Gastroesophageal sphincter (tissue), 4 donors: ENCODE measurements at regions not wholly inside any gene's neighbourhood (a gene's known extent, or its start where the extent isn't known, plus 50 kb on each side); places are given as distances from the start of the nearest gene placed in this dataset.

ENCODE experiments used
- ATAC-seq: fragments of 150-250 bp; one replicate; pipeline ENCODE4 v1.9.1; 2016; ENCODE audit warnings: mild to moderate bottlenecking, moderate library complexity
- H3K27ac ChIP-seq, 4 donors: fragments of 200-600 bp; sonication (generic) in 3 of 4; 1 replicate in 3 of 4; 2 replicates in 1 of 4; pipeline ENCODE4 v1.5.1; 2016 to 2019
- H3K27me3 ChIP-seq: fragments of 200-600 bp; sonication (generic); one replicate; pipeline ENCODE4 v1.5.1; 2019
- H3K36me3 ChIP-seq, 2 donors: fragments of 200-600 bp; sonication (generic); one replicate each; pipeline ENCODE4 v1.5.1; 2019; ENCODE audit warnings: control low read depth in 1 of 2
- H3K4me1 ChIP-seq, 3 donors: fragments of 200-600 bp; sonication (generic); 1 replicate in 2 of 3; 2 replicates in 1 of 3; pipeline ENCODE4 v1.5.1; 2016 to 2019; ENCODE audit warnings: control low read depth in 2 of 3
- H3K4me3 ChIP-seq, 2 donors: fragments of 200-600 bp; sonication (generic); one replicate each; pipeline ENCODE4 v1.5.1; 2019; ENCODE audit warnings: mild to moderate bottlenecking in 1 of 2, moderate library complexity in 1 of 2
- H3K9me3 ChIP-seq, 3 donors: fragments of 200-600 bp; sonication (generic); one replicate each; pipeline ENCODE4 v1.5.1; 2017 to 2019; ENCODE audit warnings: control low read depth in 2 of 3
- EP300 ChIP-seq: sonication (generic); formaldehyde crosslinking; IDR thresholded peaks from one replicate; pipeline ENCODE4 v1.6.1; 2017; ENCODE audit warnings: antibody characterized with exemption, mild to moderate bottlenecking
- POLR2A ChIP-seq, 2 donors: fragments of 450-650 bp; IDR thresholded peaks; one replicate each; pipeline ENCODE4 v1.6.1; 2017; ENCODE audit warnings: antibody characterized with exemption in 2 of 2, mild to moderate bottlenecking in 2 of 2, moderate library complexity in 1 of 2
- POLR2AphosphoS5 ChIP-seq: sonication (generic); formaldehyde crosslinking; IDR thresholded peaks from one replicate; pipeline ENCODE4 v1.6.1; 2017; ENCODE audit warnings: antibody characterized with exemption
- WGBS, 2 donors: methylation state at CpG; one replicate each; pipeline ENCODE4 v1.1.5; 2018; ENCODE audit warnings: low coverage in 1 of 2; 5-methylcytosine and 5-hydroxymethylcytosine counted together
- TF ChIP-seq, protein P1 (sequence below), 4 experiments: fragments of 200-600 bp in 2 of 4; fragments of 450-650 bp in 2 of 4; sonication (generic) in 1 of 4; IDR thresholded peaks; one replicate each; pipeline ENCODE4 v1.5.1; 2017 to 2019; ENCODE audit warnings: antibody characterized with exemption in 4 of 4, mild to moderate bottlenecking in 2 of 4, moderate library complexity in 2 of 4

DNA sequence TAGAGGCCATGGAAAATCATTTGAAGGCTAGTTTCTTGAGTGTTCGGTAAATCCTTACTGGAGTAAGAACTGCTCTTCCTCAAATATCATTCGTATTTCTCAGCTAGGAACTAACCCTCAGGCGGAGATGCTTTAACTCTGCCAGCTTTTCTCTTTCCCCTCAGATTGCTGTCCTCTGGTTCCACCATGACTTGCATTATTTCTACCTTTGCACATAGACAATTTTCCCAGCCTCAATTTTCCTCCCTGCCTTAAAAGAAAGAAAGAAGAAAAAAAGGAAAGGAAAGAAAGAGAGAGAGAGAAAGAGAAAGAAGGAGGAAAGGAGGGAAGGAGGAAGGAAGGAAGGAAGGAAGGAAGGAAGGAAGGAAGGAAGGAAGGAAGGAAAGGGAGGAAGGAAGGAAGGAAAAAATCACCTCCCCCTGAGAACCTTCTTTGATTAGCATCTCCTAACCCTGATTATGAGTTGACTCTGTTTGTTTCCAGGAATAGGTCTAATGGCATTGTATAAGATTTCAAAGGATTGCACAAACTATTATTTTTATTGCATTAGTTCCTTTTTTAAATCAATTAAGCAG is 123.3 kb upstream of the FAM204A start:
- TF ChIP-seq EP300 (no peak), POLR2A (IDR thresholded peaks at IDR 0.05) (no peak), POLR2AphosphoS5 (no peak)
- TF ChIP-seq, protein P1, sequence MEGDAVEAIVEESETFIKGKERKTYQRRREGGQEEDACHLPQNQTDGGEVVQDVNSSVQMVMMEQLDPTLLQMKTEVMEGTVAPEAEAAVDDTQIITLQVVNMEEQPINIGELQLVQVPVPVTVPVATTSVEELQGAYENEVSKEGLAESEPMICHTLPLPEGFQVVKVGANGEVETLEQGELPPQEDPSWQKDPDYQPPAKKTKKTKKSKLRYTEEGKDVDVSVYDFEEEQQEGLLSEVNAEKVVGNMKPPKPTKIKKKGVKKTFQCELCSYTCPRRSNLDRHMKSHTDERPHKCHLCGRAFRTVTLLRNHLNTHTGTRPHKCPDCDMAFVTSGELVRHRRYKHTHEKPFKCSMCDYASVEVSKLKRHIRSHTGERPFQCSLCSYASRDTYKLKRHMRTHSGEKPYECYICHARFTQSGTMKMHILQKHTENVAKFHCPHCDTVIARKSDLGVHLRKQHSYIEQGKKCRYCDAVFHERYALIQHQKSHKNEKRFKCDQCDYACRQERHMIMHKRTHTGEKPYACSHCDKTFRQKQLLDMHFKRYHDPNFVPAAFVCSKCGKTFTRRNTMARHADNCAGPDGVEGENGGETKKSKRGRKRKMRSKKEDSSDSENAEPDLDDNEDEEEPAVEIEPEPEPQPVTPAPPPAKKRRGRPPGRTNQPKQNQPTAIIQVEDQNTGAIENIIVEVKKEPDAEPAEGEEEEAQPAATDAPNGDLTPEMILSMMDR (IDR thresholded peaks at IDR 0.05): no peak
- WGBS, 2 donors: 65 to 83% methylated on average over 3 of the region's 3 CpGs

DNA sequence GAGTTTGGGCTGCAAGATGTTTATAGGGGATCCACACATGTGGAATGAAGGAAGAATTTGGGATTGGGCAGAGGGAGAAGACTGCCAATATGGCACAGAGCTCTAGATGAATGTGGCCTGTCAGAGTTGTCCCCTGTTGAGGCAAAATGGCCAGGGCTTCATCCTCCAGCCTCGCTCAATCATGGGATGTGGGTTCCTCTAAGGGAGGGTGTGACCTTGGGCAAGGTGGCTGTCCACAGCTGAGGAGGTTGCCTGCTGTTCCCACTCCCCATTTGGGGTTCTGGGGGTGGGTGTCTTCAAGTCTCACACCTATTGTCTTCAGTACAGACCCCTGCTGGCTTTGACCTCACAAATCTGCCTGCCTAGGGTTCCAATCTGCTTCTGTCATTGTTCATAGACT is 121.6 kb upstream of the FAM204A start:
- H3K27ac ChIP-seq: no peak overlapping the region
- no peaks in the 10 kb centered on the region for H3K9me3 ChIP-seq
- TF ChIP-seq EP300 (no peak), POLR2A (IDR thresholded peaks at IDR 0.05) (no peak), POLR2AphosphoS5 (no peak)
- TF ChIP-seq, protein P1 (IDR thresholded peaks at IDR 0.05): no peak
- H3K4me1 ChIP-seq: no peaks in the 10 kb centered on the region
- no peaks in the 10 kb centered on the region for H3K36me3 ChIP-seq
- no peak for ATAC-seq
- WGBS, 2 donors: 71% methylated on average over 1 of the region's 1 CpG; no CpG with 5 or more reads in 1 of the 2 donors
- no peak overlapping the region for H3K4me3 ChIP-seq
- peaks cover 70% of the 10 kb centered on the region for H3K27me3 ChIP-seq

More for the DNA sequence above, 123.3 kb upstream of the FAM204A start:
- Histone ChIP-seq H3K36me3 (no peaks in the 10 kb centered on the region), H3K4me3 (no peak overlapping the region), H3K4me1 (no peaks in the 10 kb centered on the region), H3K27me3 (peaks cover 71% of the 10 kb centered on the region), H3K27ac (no peak overlapping the region), H3K9me3 (no peaks in the 10 kb centered on the region)
- ATAC-seq: no peak

DNA sequence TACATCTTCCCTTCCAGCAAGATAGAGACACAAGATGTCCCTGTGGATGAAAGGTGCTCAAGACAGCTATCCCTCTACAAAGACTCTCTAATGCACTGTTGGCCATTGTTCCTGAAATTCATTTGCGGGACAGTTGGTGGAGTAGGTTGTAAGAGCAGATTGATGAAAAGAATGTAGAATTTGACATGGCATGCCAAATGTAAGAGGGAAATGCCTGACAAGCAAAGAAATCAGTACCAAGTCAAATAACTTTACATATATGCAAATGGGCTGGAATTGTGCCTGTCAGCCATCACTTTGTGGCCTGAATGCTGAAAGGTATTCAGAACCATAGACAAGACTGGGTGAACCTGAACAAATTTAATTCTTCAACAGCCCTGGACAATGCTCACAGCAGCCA is 120.3 kb upstream of the FAM204A start:
- TF ChIP-seq, protein P1 (IDR thresholded peaks at IDR 0.05): no peak
- TF ChIP-seq EP300 (no peak), POLR2A (IDR thresholded peaks at IDR 0.05) (no peak), POLR2AphosphoS5 (no peak)
- Histone ChIP-seq H3K36me3 (no peaks in the 10 kb centered on the region), H3K27ac (no peak overlapping the region), H3K4me3 (no peak overlapping the region), H3K9me3 (no peaks in the 10 kb centered on the region), H3K27me3 (peaks cover 66% of the 10 kb centered on the region), H3K4me1 (no peaks in the 10 kb centered on the region)
- no peak for ATAC-seq
- WGBS, 2 donors: 100% methylated on average over 1 of the region's 1 CpG; no CpG with 5 or more reads in 1 of the 2 donors

DNA sequence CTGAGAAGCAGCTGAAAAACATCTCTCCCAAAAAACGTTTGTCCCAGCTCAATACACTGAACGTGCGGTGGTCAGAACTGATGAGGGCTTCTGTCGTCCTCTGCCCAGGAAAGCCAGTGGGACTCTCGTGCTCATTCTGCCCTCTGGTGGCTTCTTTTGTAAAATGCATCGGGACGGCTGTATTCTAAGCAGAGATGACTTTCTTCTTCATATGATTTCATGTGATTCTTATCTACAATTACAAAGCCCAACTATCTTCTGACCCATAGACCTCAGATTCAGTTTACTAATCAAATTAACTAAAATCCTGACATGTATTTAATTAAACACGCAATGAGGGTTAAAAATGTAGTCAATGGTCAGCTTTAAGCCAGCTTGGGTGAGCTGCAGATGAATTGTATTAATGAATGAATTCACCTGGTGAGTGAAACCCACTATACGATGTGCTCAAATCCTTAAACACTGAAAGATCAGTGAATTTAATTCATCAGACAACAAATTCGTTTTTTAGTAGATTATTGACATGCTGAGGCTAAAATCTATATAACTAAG is 117.6 kb upstream of the FAM204A start:
- peak; percentile 66 for ATAC-seq
- WGBS, 2 donors: 1 to 2% methylated on average over 8 to 10 of the region's 10 CpGs

More for the DNA sequence above, 117.6 kb upstream of the FAM204A start:
- no peaks in the 10 kb centered on the region for H3K4me1 ChIP-seq
- TF ChIP-seq, protein P1 (IDR thresholded peaks at IDR 0.05): peak; percentile 47 to 77 (median 54)
- TF ChIP-seq EP300: no peak
- H3K9me3 ChIP-seq: no peaks in the 10 kb centered on the region
- peaks cover 51% of the 10 kb centered on the region for H3K27me3 ChIP-seq
- no peaks in the 10 kb centered on the region for H3K36me3 ChIP-seq
- no peak overlapping the region for H3K27ac ChIP-seq
- H3K4me3 ChIP-seq: no peak overlapping the region
